ENCODE measurements at regions not wholly inside any gene's neighbourhood (a gene's known extent, or its start where the extent isn't known, plus 50 kb on each side); places are given as distances from the start of the nearest gene placed in this dataset.
"Not testable (repeated sequence)": the region's sequence is repeated elsewhere in the genome, so short reads cannot be mapped to it uniquely, and the experiment has no call there.

- DNase-seq (ENCODE audit: low read depth): not testable (repeated sequence)
Measured at GRCh38 chr15:88965097-88965496, 51.9 kb upstream of the MFGE8 start.

- no peak for DNase-seq (ENCODE audit: low read depth)
Measured at GRCh38 chr15:88970232-88970631, 57.1 kb upstream of the MFGE8 start.

- no peak for DNase-seq (ENCODE audit: low read depth)
Measured at GRCh38 chr15:88974392-88974791, 61.2 kb upstream of the MFGE8 start.

- no peak for DNase-seq (ENCODE audit: low read depth)
Measured at GRCh38 chr15:88975891-88976290, 62.7 kb upstream of the MFGE8 start.

GRCh38 chr15:88976656-88977055 lies 63.5 kb upstream of the MFGE8 start:
- no peak for DNase-seq (ENCODE audit: low read depth)

- no peak for DNase-seq (ENCODE audit: low read depth)
Measured at GRCh38 chr15:88979674-88980073, 66.5 kb upstream of the MFGE8 start.

GRCh38 chr15:88980498-88980897 lies 67.3 kb upstream of the MFGE8 start:
- no peak for DNase-seq (ENCODE audit: low read depth)

- DNase-seq (ENCODE audit: low read depth): no peak
Measured at GRCh38 chr15:88981244-88982215, 68.4 kb upstream of the MFGE8 start.

- no peak for DNase-seq (ENCODE audit: low read depth)
Measured at GRCh38 chr15:88982304-88982945, 69.2 kb upstream of the MFGE8 start.

- no peak for DNase-seq (ENCODE audit: low read depth)
Measured at GRCh38 chr15:88982946-88983342, 69.8 kb upstream of the MFGE8 start.

GRCh38 chr15:88983861-88984429 lies 70.8 kb upstream of the MFGE8 start:
- DNase-seq (ENCODE audit: low read depth): no peak

GRCh38 chr15:88985547-88986393 lies 72.6 kb upstream of the MFGE8 start:
- DNase-seq (ENCODE audit: low read depth): no peak

- no peak for DNase-seq (ENCODE audit: low read depth)
Measured at GRCh38 chr15:88986949-88987590, 73.9 kb upstream of the MFGE8 start.

GRCh38 chr15:88987591-88987933 lies 74.4 kb upstream of the MFGE8 start:
- DNase-seq (ENCODE audit: low read depth): no peak

- DNase-seq (ENCODE audit: low read depth): no peak
Measured at GRCh38 chr15:88987934-88988671, 74.9 kb upstream of the MFGE8 start.

GRCh38 chr15:88989578-88989977 lies 76.4 kb upstream of the MFGE8 start:
- DNase-seq (ENCODE audit: low read depth): no peak

- no peak for DNase-seq (ENCODE audit: low read depth)
Measured at GRCh38 chr15:88990185-88990679, 77.1 kb upstream of the MFGE8 start.

GRCh38 chr15:88992216-88992615 lies 79.0 kb upstream of the MFGE8 start:
- DNase-seq (ENCODE audit: low read depth): no peak

- DNase-seq (ENCODE audit: low read depth): no peak
Measured at GRCh38 chr15:88992912-88993376, 79.8 kb upstream of the MFGE8 start.

GRCh38 chr15:88993662-88994061 lies 80.5 kb upstream of the MFGE8 start:
- DNase-seq (ENCODE audit: low read depth): no peak

GRCh38 chr15:88994286-88994685 lies 81.1 kb upstream of the MFGE8 start:
- DNase-seq (ENCODE audit: low read depth): no peak

All from activated T-cell treated with anti-CD3 and anti-CD28 coated beads for 48 hours (primary cell).